SU-DHL-6 (cell line): ENCODE measurements at regions not wholly inside any gene's neighbourhood (a gene's known extent, or its start where the extent isn't known, plus 50 kb on each side); places are given as distances from the start of the nearest gene placed in this dataset.

Experiments
- EZH2phosphoT487 ChIP-seq: fragments of 200-600 bp; sonication (generic), shearing (Covaris generic); conservative IDR thresholded peaks from 2 replicates; pipeline ENCODE4 v1.6.1; 2018; ENCODE audit warnings: mild to moderate bottlenecking, antibody characterized with exemption, low read length, moderate library complexity, mixed read lengths
- TF ChIP-seq, protein P1 (sequence below): fragments of 200-600 bp; sonication (generic); IDR thresholded peaks from one replicate; pipeline ENCODE4 v1.5.1; 2017; ENCODE audit warnings: antibody characterized with exemption, mild to moderate bottlenecking, low read length, moderate library complexity; ENCODE audit not compliant: insufficient read depth, poor library complexity, severe bottlenecking

DNA sequence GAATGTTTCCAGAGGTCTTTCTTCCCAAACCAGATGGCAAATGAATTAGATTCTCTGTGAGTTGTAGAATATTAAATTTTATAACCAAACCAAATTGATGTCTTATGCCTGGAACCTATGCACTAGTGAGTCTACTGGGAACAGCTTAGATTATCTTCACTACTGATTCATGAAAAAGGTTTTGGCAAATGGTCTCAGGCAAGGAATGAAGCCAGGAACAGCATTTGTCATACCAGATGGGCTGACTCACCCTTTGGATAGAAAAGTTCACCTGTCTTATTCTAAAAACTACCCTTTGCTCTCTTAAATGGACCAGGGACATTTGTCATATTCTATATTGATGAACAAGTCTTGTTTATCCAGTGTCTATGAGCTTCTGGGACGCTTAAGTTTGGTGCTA is 135.4 kb upstream of the ECI2 start:
- TF ChIP-seq, protein P1, sequence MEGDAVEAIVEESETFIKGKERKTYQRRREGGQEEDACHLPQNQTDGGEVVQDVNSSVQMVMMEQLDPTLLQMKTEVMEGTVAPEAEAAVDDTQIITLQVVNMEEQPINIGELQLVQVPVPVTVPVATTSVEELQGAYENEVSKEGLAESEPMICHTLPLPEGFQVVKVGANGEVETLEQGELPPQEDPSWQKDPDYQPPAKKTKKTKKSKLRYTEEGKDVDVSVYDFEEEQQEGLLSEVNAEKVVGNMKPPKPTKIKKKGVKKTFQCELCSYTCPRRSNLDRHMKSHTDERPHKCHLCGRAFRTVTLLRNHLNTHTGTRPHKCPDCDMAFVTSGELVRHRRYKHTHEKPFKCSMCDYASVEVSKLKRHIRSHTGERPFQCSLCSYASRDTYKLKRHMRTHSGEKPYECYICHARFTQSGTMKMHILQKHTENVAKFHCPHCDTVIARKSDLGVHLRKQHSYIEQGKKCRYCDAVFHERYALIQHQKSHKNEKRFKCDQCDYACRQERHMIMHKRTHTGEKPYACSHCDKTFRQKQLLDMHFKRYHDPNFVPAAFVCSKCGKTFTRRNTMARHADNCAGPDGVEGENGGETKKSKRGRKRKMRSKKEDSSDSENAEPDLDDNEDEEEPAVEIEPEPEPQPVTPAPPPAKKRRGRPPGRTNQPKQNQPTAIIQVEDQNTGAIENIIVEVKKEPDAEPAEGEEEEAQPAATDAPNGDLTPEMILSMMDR: no peak
- no peak for TF ChIP-seq EZH2phosphoT487
